NCI-H2196 treated with DMSO at 0.1 percent for 48 hours (cell line): ENCODE measurements at regions not wholly inside any gene's neighbourhood (a gene's known extent, or its start where the extent isn't known, plus 50 kb on each side); places are given as distances from the start of the nearest gene placed in this dataset.
"Not testable (repeated sequence)": the region's sequence is repeated elsewhere in the genome, so short reads cannot be mapped to it uniquely, and the experiment has no call there.

Experiments used
- DNase-seq: peaks from one replicate; lab custom pipeline; 2025; ENCODE audit not compliant: unreplicated experiment; lab: John Stamatoyannopoulos, UW

DNA sequence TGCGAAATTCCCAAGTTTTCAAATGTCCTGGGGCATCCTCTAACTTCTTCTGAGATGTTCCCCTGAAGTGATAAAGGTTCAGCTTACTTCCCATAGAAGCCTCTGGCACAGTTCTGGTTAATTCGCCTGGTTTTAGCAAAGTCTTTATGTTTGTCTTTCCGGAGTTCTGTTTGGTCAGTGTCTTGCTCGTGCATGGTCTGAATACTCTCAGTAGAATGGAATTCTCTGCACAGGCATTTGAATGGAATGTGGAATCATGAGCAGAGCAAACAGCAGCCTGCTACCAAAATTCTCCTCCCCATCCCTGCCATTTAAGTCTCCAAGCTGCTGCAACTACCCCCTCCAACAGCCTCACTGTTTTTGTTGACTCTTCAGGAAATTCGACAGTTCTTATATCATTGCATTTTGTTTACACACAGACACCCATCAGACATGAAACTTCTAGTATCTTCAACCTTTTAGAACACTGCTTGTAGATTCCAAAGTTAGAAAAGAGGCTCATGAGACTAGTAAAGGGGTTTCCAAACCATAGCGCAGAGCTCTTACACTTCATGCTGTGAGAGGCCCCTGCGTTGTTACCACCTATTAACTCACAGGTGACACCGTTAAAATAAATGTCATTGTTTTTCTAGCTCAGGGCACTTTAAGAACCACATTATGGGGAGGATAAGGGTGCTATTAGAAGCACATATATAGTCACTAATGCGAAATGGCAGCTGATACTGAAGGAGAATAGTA, 129.7 kb downstream of the PLCE1 start:
- no peak for DNase-seq

DNA sequence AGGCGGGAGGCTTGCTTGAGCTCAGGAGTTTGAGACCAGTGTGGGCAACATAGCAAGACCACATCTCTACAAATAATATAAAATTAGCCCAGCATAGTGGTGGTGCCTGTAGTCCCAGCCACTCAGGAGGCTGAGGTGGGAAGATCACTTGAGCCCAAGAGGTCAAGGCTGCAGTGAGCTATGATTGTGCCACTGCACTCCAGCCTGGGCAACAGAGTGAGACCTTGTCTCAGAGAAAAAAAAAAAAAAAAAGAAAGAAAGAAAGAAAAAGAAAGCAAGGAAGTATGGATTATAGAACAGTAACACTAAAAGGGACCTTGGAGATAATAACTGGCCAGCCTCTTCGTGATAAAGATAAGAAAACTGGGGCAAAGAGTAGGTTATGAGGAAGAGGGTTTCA, 130.4 kb downstream of the PLCE1 start:
- DNase-seq, result not testable (repeated sequence)

DNA sequence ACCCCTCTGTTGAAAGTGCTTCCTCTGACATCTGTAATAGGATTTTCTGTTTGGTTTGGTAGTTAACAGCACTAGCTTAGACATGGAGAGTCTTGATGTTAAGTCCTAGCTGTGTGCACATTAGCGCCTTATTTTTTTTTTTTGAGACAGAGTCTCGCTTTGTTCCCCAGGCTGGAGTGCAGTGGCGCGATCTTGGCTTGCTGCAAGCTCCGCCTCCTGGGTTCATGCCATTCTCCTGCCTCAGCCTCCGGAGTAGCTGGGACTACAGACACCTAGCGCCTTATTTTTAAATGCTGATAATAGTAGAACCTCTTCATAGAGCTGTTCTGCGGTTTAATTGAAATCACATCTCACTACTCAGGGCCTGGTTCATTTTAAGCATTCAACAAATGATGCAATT, 131.5 kb downstream of the PLCE1 start:
- not testable (repeated sequence) for DNase-seq

DNA sequence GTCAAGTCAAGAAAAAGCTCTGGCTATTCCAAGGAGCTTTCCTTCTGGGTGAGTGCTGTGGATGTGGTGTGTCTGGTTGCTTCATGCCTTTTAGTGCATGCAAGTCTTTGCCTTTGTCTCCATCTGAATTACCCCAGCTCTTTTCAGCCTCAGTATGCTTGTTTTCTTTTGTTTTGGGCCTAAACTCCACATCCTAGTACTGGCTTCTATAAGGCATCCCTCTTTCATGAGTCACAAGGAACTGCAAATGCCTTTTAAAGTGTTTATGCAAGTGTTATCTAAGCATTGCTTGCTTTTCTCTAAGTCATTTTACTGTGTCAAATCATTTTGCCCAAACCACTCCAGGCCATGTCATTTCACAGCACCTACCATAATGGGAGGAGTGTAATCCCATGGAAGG, 132.1 kb downstream of the PLCE1 start:
- no peak for DNase-seq

DNA sequence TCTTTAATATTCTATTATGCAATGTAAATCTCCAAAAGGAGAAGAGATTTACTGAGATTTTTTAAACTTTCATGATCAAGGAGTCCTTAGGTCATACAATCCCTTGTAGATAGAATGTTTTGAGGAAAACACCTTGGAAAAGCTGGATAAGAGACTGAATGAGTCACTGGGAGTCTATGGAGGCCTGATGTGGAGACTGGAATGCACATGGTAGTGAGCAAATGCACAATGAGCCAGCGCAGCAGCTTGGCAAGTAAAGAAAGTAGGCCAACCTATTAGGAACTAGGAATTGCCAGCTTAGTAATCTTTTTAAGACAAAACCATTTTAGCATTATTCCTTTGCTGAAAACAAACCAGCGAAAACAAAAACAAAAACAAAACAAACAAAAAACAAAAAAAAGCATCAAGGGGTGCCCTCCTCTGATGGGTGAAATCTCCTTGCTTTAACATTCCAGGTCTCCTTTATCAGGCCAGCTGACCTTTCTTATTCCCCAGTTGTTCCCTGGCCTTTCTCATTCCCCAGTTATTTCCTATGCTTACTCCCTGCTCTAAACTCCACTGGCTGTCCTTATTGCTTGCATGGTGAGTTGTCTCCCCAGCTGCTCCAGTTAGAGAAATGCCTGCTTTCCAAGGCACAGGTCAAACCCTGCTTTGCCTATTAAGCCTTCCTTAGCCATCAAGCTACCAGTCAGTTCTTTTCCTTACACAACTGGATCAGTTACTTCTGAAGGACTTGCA, 135.8 kb downstream of the PLCE1 start:
- DNase-seq, result no peak

DNA sequence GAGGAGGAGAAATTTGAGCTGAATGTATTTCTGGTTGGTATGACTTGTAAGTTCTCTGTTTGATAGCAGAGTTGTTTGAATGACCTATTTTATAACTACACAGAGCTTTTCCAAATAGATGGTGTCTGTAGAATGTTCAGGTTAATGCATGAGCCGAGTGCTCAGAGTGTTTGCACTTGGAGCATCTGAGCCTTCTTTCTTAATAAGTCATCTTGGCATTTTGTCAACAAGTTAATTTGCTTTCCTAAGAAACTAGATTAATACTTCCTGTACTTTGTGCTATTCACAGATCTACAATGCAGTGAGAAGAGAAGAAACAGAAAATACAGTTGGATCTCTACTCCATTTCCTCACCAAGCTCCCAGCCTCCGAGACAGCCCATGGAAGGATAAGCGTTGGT, 138.2 kb downstream of the PLCE1 start:
- DNase-seq, result no peak

DNA sequence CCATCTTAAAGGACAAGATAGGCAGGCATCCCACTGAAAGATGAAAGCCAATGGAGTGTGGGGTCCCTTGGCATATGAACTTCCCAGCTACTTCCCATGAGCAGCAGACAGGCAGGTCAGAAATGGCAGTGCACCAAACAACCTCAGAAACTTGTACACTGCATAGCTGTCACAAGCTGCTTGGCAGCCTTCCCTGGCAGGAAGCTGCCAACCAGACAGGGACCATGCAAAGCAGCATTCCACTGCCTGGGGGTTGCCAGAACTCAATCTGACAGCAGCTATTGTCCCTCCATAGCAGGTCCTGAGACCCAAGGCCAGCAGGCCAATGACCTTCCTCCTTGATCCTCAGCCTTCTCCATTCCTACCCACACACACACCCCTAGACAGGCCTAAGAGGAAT, 139.5 kb downstream of the PLCE1 start:
- DNase-seq, result no peak

DNA sequence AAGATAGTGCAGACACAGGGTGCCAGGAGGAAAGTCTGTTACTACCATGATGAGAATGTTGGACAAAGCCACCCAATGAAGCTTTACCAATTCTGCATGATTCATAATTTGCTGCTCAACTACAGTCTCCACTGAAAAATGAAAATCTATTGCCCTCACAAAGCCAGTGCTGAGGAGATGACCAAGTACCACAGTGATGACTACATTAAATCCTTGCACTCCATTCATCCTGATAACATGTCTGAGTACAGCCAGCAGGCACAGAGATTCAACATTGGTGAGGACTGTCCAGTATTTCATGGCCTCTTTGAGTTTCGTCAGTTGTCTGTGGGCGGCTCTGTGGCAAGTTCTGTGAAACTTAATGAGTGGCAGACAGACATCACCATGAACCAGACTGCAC, 144.0 kb downstream of the PLCE1 start:
- no peak for DNase-seq

DNA sequence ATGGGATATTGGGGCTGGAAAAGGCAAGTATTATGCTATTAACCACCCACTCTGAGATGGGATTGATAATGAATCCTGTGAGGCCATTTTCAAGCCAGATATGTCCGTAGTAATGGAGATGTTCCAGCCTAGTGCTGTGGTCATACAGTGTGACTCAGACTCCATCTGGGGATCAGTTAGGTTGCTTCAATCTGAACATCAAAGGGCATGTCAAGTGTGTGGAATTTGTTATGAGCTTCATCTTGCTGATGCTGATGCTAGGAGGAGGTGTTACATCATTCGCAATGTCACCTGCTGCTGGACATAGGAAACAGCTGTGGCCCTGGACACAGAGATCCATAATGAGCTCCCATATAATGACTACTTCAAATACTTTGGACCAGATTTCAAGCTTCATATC, 144.7 kb downstream of the PLCE1 start:
- DNase-seq, result no peak

DNA sequence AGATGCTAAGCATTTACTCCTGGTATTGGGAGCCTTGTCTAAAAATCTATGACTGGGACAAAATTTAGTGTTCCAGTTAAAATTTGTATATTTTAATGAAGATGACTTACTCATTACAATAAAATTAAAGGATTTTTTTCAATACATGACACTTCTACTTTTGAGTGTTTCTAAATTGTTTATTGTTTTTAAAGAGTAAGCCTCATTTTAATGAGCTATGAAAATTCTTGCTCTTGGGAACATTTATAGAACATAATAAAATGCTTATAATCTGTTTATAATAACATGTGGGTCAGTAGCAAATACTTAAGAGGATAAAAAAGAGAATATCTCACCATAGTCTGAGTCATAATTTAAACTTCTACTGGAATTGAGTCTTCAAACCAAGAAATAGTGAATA, 149.5 kb downstream of the PLCE1 start:
- no peak for DNase-seq

DNA sequence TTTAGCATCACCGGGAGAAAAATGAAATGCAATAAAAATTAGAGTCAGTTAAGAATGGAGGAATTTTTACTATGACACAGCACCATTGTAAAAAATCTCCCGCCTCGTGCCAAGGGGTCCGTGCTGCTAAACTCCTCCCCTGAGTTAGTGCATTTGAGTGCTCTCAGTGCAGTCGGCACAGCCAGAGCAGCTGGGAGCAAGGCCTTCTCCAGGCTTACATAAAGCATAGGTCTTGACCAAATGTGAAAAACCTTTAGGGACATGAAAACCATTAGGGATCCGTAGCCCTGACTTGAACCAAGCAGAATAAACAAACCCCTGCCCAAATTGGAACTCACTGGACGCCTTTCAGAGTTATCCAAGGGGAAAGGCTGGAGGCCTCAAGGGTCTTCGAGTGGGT, 152.6 kb downstream of the PLCE1 start:
- DNase-seq, result no peak

DNA sequence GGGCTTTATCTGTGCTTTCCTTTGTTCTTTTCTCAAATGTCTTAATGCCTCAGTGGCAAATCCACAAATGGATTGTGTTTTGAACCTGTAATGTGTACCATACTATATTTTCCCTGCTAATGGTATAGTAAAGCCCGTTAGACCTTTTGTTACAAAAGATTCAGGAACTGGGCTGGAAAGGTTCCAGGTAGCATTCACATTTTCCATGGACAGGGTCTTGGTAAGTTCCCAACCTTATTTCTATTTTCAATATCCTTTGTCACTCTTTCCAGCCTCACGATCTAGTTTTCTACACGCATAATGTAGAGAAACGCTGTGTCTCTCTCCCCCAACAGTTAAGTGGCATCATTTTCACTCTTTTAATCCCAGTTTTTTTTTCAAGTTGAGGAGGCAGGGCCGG, 153.0 kb downstream of the PLCE1 start:
- no peak for DNase-seq

DNA sequence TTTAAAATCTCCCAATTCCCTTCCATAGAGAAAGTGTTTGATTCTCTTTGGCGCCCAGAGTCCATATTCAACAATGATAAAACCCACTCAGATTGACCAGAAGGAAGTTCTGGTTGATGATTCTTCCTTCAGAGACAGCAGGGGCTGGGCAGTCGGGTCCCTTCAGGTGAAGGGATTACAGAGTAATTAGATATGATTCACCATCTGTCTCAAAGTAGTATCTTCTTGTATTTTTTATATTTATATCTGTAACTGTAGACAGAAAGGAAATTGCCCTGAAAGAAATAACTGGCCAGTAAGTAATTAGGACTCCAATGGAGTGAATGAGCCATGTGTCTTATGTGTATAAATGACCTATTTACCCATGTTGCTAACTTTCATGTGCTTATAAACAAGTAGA, 156.0 kb downstream of the PLCE1 start:
- DNase-seq, result no peak

DNA sequence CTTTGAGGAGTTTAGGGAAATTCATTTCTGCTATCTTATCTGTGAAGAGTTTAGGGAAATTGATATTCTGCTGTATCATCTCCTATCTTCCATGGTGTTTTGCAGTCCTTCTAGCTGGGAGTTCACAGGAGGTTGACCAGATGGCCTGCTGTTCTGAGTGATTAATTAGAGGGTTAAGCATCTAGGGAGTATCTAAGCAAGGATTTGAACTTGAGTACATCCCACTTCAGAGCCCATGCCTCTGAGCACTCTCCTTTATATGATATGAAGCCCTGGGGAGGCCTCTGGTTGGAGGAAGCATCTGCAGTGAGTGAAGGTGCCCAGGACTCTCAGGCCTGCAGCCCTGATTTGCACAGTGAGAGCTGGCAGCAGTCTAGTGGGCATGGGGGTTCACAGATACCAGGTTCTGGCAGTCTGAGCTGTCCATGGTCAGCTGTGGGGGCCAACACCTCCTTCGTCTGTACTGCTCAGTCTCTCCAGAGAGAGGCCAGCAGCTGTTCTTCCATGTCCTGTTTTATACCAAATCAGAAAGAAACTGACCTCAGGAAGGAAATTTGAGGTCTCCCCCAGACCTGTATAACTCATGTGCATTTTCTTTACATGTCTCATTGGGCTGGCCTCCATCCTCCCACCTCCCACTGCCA, 156.9 kb downstream of the PLCE1 start:
- no peak for DNase-seq

DNA sequence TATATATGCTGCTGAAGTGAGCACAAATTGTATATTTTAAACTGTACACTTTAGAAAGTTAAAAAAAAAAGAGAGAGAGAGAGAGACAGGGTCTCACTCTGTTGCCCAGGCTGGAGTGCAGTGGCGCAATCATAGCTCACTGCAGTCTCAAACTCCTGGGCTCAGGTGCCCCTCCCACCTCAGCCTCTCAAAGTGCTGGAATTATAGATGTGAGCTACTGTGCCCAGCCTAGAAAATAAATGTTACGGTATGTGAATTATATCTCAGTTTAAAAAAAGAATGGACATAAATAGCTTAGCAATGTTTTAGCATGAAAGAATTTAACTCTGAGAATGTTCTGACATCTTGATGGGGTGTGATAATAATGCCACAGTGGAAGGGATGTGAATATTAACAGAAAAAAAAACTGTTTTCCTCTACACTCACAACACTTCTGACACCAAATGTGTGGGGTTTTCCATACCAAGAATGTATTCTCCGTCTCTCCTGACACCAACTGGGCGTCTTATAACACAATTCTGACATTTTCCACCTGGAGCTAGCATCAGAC, 162.1 kb downstream of the PLCE1 start:
- no peak for DNase-seq

DNA sequence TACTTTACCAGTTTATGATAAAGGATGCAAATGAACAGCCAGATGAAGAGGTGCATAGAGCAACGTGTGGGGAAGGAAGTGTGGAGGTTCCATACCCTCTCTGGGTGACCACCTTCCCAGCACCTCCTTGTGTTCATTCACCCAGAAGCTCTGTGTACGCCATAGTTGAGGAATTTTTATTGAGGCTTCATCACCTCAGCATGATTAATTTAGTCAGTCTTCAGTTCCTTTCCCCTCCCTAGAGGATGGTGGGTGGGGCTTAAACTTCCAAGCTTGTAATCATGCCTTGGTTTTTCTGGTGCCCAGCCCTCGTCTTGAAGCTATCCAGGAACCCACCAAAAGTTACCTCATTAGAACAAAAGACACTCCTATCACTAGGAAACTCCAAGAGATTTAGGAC, 162.7 kb downstream of the PLCE1 start:
- no peak for DNase-seq

DNA sequence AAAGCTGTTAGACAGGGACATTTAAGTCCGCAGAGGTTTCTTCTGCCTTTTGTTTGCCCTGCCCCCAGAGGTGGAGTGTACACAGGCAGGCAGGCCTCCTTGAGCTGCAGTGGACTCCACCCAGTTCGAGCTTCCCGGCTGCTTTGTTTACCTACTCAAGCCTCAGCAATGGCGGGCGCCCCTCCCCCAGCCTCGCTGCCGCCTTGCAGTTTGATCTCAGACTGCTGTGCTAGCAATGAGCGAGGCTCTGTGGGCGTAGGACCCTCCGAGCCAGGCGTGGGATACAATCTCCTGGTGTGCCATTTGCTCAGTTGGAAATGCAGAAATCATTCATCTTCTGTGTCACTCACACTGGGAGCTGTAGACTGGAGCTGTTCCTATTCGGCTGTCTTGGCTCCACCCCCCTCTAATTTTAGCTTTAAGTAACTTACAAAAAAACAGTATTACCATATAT, 171.5 kb downstream of the PLCE1 start:
- not testable (repeated sequence) for DNase-seq

DNA sequence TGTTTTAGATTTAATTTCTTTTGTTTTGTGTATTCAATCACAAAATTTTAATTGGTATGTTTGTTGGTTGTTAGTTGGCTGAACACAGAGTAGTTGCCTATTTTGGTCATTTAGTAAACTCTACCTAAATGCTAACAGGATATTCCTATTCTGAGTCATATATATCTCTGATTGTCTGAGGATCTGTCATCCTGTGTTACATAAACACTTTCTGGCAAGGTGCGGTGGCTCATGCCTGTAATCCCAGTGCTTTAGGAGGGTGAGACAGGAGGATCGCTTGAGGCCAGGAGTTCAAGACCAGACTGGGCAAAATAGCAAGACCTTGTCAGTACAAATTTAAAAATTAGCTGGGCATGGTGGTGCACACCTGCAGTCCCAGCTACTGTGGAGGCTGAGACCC, 178.6 kb downstream of the PLCE1 start:
- DNase-seq, result no peak

DNA sequence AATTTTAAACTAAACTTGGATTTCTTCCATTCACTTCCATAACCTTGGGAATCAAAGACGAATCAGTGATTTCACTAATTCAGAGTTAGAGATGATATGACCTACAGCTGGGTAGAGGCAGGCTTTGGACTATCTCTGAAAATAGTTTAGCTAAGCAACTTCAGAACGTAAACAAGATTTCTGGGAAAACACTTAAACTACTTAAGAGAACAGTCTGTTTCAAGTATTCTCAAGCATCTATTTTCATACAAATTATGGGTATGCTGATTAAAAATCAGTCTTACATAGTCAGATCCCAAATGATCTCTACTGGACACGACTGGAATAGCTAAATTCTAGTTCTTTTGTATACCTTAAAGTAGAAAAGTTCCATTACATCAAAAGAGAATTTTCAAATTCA, 179.9 kb downstream of the PLCE1 start:
- DNase-seq, result no peak

DNA sequence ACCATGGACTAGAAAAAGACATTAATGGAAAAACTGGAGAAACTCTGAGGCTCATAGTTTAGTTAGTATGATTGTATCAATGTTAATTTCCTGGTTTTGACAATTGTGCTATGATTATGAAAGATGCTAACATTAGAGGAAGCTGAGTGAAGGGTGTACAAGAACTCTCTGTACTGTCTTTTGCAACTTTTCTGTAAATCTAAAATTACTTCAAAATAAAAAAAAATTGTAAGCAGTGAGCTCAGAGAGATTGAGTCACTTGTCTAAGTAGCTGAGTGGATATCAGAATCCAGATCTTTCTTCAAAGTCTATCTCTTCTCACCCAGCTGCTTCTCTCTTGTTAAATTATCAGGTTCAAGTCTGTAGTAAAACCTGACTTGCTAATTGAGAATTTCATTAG, 181.1 kb downstream of the PLCE1 start:
- no peak for DNase-seq

DNA sequence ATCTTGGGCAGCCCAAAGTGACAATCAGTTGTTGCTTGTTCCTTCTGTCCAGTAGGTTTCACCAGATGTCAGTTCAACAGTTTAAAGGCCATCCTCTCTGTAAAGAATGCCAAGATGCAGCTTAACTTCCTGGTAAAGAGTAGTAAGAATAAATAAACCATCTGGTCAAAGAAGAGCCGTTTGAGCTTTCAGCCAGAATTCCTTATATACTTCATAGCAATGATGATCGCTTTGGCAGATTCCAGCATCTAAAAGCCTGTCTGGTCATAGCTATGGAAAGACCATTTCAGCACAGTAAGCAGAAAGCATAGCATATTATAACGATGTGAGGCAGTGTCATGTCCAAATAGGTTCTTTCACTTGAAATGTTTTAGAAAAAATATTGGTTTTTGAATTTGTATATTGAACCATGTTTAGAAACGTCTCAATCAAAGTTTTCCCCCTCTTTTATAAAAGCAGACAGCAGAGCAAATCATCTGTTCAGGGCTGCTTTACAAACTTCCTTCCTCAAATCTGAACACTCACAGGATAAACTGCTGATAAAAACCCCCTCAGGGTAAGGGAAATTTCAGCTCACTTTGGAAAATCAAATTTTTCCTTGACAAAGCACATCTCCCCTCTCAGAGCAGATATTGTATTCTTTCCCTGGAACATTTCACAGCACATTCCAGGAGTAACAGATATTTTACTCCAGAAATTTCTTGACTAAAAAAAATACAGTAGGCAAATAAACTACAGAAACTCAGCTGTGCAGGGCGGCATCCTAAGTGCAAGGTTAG, 184.1 kb downstream of the NOC3L start:
- no peak for DNase-seq
